HG03378 (cell line): ENCODE measurements at regions not wholly inside any gene's neighbourhood (a gene's known extent, or its start where the extent isn't known, plus 50 kb on each side); places are given as distances from the start of the nearest gene placed in this dataset.
"Not testable (repeated sequence)": the region's sequence is repeated elsewhere in the genome, so short reads cannot be mapped to it uniquely, and the experiment has no call there.

Source experiments
- ATAC-seq: cut with Tn5 transposase; IDR thresholded peaks from one replicate; pipeline ENCODE4 v1.9.1; 2021; ENCODE audit warnings: mild to moderate bottlenecking, moderate library complexity; ENCODE audit not compliant: unreplicated experiment

- no peak for ATAC-seq
Observed at GRCh38 chrX:30008031-30008430, 207.3 kb upstream of the MAGEB2 start.

GRCh38 chrX:30010471-30010870 is 204.9 kb upstream of the MAGEB2 start:
- ATAC-seq, result no peak

GRCh38 chrX:30015440-30015839 is 199.9 kb upstream of the MAGEB2 start:
- ATAC-seq, result no peak

GRCh38 chrX:30027636-30028035 is 187.7 kb upstream of the MAGEB2 start:
- no peak for ATAC-seq

- ATAC-seq, result not testable (repeated sequence)
Observed at GRCh38 chrX:30036406-30036805, 179.0 kb upstream of the MAGEB2 start.

- ATAC-seq, result no peak
Observed at GRCh38 chrX:30039768-30040167, 175.6 kb upstream of the MAGEB2 start.

- no peak for ATAC-seq
Observed at GRCh38 chrX:30060718-30061117, 154.6 kb upstream of the MAGEB2 start.

GRCh38 chrX:30065226-30065625 is 150.1 kb upstream of the MAGEB2 start:
- ATAC-seq, result no peak

GRCh38 chrX:30067677-30068076 is 147.7 kb upstream of the MAGEB2 start:
- ATAC-seq, result no peak

- ATAC-seq, result no peak
Observed at GRCh38 chrX:30085571-30085970, 129.8 kb upstream of the MAGEB2 start.

- no peak for ATAC-seq
Observed at GRCh38 chrX:30111431-30111830, 103.9 kb upstream of the MAGEB2 start.

- ATAC-seq, result peak; percentile 69
Observed at GRCh38 chrX:30141966-30142365, 73.4 kb upstream of the MAGEB2 start.

GRCh38 chrX:30144221-30144620 is 71.1 kb upstream of the MAGEB2 start:
- ATAC-seq, result no peak

GRCh38 chrX:30144971-30145731 is 70.2 kb upstream of the MAGEB2 start:
- no peak for ATAC-seq

- no peak for ATAC-seq
Observed at GRCh38 chrX:30147996-30148643, 67.2 kb upstream of the MAGEB2 start.

- not testable (repeated sequence) for ATAC-seq
Observed at GRCh38 chrX:30149206-30149605, 66.2 kb upstream of the MAGEB2 start.

- ATAC-seq, result no peak
Observed at GRCh38 chrX:30150196-30150895, 65.0 kb upstream of the MAGEB2 start.

GRCh38 chrX:30151964-30152363 is 63.4 kb upstream of the MAGEB2 start:
- no peak for ATAC-seq

- no peak for ATAC-seq
Observed at GRCh38 chrX:30153175-30153880, 62.0 kb upstream of the MAGEB2 start.

GRCh38 chrX:30153881-30154260 is 61.5 kb upstream of the MAGEB2 start:
- ATAC-seq, result no peak

- ATAC-seq, result no peak
Observed at GRCh38 chrX:30156009-30156408, 59.4 kb upstream of the MAGEB2 start.
